H1 (cell line): ENCODE measurements at regions not wholly inside any gene's neighbourhood (a gene's known extent, or its start where the extent isn't known, plus 50 kb on each side); places are given as distances from the start of the nearest gene placed in this dataset.

Experiments used
- SP2 ChIP-seq: IDR thresholded peaks from 2 replicates; pipeline ENCODE4 v1.6.1; 2012; ENCODE audit warnings: mild to moderate bottlenecking, low read length, inconsistent platforms

GRCh38 chr1:93801471-93801870 is 77.5 kb downstream of the DNTTIP2 start (continued):
- no peak for TF ChIP-seq SP2
